Neural cell (in vitro differentiated cells): ENCODE measurements at regions not wholly inside any gene's neighbourhood (a gene's known extent, or its start where the extent isn't known, plus 50 kb on each side); places are given as distances from the start of the nearest gene placed in this dataset.

Source experiments
- H2AFZ ChIP-seq: fragments of 200-600, 300-800 bp; sonication (generic), shearing (Covaris generic); 2 replicates; pipeline ENCODE4 v1.6.0; 2014; ENCODE audit warnings: low read depth, mild to moderate bottlenecking, antibody characterized with exemption, low read length, moderate library complexity
- H3F3A ChIP-seq: fragments of 200-600 bp; shearing (Covaris generic); 2 replicates; pipeline ENCODE4 v1.6.1; 2016; ENCODE audit warnings: mild to moderate bottlenecking, moderate library complexity, mixed read lengths, antibody characterized with exemption, low read length; ENCODE audit not compliant: insufficient read depth, poor library complexity, severe bottlenecking
- H3K27ac ChIP-seq: fragments of 200-600, 300-800 bp; sonication (generic), shearing (Covaris generic); 2 replicates; pipeline ENCODE4 v1.5.1; 2014; ENCODE audit warnings: mild to moderate bottlenecking, low read length, moderate library complexity
- H3K27me3 ChIP-seq: fragments of 300-800, 200-600 bp; sonication (generic), shearing (Covaris generic); 2 replicates; pipeline ENCODE4 v1.6.0; 2014; ENCODE audit warnings: mild to moderate bottlenecking, low read depth, low read length, moderate library complexity; ENCODE audit not compliant: insufficient read depth
- H3K36me3 ChIP-seq: fragments of 300-800, 200-600 bp; sonication (generic), shearing (Covaris generic); 2 replicates; pipeline ENCODE4 v1.5.1; 2014; ENCODE audit warnings: mild to moderate bottlenecking, antibody characterized with exemption, low read length, moderate library complexity; ENCODE audit not compliant: insufficient read depth
- H3K4me2 ChIP-seq: fragments of 300-800, 200-600 bp; sonication (generic), shearing (Covaris generic); 2 replicates; pipeline ENCODE4 v1.6.0; 2014; ENCODE audit warnings: mild to moderate bottlenecking, low read length
- H3K4me3 ChIP-seq: fragments of 300-800, 200-600 bp; sonication (generic), shearing (Covaris generic); 2 replicates; pipeline ENCODE4 v1.5.1; 2014; ENCODE audit warnings: mild to moderate bottlenecking, low read length, moderate library complexity
- H3K79me2 ChIP-seq: fragments of 200-600 bp; shearing (Covaris generic); replicated peaks from 2 replicates; pipeline ENCODE4 v1.6.0; 2014; ENCODE audit warnings: mild to moderate bottlenecking, low read length, moderate library complexity; ENCODE audit not compliant: insufficient read depth
- H3K9ac ChIP-seq: fragments of 300-800, 200-600 bp; sonication (generic), shearing (Covaris generic); 2 replicates; pipeline ENCODE4 v1.6.1; 2016; ENCODE audit warnings: mild to moderate bottlenecking, low read length, mixed read lengths
- H3K9me2 ChIP-seq: fragments of 200-600 bp; shearing (Covaris generic); 2 replicates; pipeline ENCODE4 v1.6.1; 2016; ENCODE audit warnings: mild to moderate bottlenecking, low read length, mixed read lengths; ENCODE audit not compliant: insufficient read depth
- H3K9me3 ChIP-seq: fragments of 200-600, 300-800 bp; sonication (generic), shearing (Covaris generic); 2 replicates; pipeline ENCODE4 v1.6.1; 2016; ENCODE audit warnings: mild to moderate bottlenecking, mixed run types, low read length, moderate library complexity, mixed read lengths
- H4K20me1 ChIP-seq: fragments of 200-600 bp; shearing (Covaris generic); 2 replicates; pipeline ENCODE4 v1.6.1; 2016; ENCODE audit warnings: mild to moderate bottlenecking, mixed run types; ENCODE audit not compliant: insufficient read depth
- EZH2 ChIP-seq: fragments of 200-600, 300-800 bp; shearing (Covaris generic), sonication (generic); IDR thresholded peaks from 2 replicates; pipeline ENCODE4 v1.6.1; 2014; ENCODE audit warnings: antibody characterized with exemption, low read length, borderline replicate concordance, mild to moderate bottlenecking; ENCODE audit not compliant: insufficient read depth, poor library complexity, severe bottlenecking
- MXI1 ChIP-seq: fragments of 450-650 bp; conservative IDR thresholded peaks from 2 replicates; pipeline ENCODE4 v1.6.1; 2014; ENCODE audit warnings: antibody characterized with exemption, mild to moderate bottlenecking; ENCODE audit not compliant: poor library complexity, severe bottlenecking
- POLR2AphosphoS5 ChIP-seq: IDR thresholded peaks from 2 replicates; pipeline ENCODE4 v1.6.1; 2012
- RAD21 ChIP-seq: fragments of 450-650 bp; conservative IDR thresholded peaks from 2 replicates; pipeline ENCODE4 v1.6.1; 2014; ENCODE audit warnings: antibody characterized with exemption, mild to moderate bottlenecking, moderate library complexity
- SMC3 ChIP-seq: fragments of 450-650 bp; conservative IDR thresholded peaks from 2 replicates; pipeline ENCODE4 v1.6.1; 2014; ENCODE audit warnings: antibody characterized with exemption, mild to moderate bottlenecking, moderate library complexity; ENCODE audit not compliant: poor library complexity
- TAF1 ChIP-seq: IDR thresholded peaks from 2 replicates; pipeline ENCODE4 v1.6.1; 2012; ENCODE audit warnings: low read depth
- TF ChIP-seq, protein P1 (sequence below): IDR thresholded peaks from 2 replicates; pipeline ENCODE4 v1.6.1; 2012; ENCODE audit warnings: borderline replicate concordance
- TF ChIP-seq, protein P2 (sequence below): fragments of 450-650 bp; IDR thresholded peaks from 2 replicates; pipeline ENCODE4 v1.5.1; 2014; ENCODE audit warnings: antibody characterized with exemption, mild to moderate bottlenecking, moderate library complexity; ENCODE audit not compliant: poor library complexity, severe bottlenecking

DNA sequence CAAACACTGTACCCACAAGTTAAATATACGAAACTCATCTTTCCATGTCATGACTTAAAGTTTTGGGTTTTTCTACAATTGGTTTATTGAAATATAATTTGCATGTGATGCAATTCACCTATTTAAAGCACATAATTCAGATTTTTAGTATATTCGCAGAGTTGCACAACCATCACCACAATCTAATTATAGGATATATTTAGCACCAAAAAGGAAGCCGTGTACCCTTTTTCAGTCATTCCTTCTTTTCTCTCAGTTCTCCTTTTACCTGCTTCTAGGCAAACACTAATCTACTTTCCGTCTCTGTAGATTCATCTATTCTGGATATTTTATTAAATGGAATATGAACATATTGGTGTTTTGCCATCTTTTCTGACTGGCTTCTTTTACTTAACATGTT lies 1458.1 kb upstream of the TENM4 start:
- no peaks in the 10 kb centered on the region for H3K27me3 ChIP-seq

DNA sequence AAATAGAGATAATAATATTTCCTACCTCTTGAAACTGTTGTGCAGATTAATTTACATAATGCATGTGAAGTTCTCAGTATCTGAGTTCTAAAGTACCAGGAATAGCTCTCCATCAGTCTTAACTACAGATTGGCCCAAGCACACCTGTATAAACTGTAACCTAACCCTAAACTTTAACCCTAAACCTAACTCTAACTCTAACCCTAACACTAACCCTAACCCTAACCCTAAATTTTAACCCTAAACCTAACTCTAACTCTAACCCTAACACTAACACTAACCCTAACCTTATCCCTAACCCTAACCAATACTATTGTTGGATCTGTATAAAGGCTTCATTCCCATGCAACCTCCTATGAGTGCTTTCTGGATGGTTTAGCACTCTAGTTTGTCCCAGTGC lies 1445.9 kb upstream of the TENM4 start:
- H3K9me2 ChIP-seq = no peaks in the 10 kb centered on the region
- no peaks in the 10 kb centered on the region for H3F3A ChIP-seq
- TF ChIP-seq MXI1 = no peak
- TF ChIP-seq, protein P1, sequence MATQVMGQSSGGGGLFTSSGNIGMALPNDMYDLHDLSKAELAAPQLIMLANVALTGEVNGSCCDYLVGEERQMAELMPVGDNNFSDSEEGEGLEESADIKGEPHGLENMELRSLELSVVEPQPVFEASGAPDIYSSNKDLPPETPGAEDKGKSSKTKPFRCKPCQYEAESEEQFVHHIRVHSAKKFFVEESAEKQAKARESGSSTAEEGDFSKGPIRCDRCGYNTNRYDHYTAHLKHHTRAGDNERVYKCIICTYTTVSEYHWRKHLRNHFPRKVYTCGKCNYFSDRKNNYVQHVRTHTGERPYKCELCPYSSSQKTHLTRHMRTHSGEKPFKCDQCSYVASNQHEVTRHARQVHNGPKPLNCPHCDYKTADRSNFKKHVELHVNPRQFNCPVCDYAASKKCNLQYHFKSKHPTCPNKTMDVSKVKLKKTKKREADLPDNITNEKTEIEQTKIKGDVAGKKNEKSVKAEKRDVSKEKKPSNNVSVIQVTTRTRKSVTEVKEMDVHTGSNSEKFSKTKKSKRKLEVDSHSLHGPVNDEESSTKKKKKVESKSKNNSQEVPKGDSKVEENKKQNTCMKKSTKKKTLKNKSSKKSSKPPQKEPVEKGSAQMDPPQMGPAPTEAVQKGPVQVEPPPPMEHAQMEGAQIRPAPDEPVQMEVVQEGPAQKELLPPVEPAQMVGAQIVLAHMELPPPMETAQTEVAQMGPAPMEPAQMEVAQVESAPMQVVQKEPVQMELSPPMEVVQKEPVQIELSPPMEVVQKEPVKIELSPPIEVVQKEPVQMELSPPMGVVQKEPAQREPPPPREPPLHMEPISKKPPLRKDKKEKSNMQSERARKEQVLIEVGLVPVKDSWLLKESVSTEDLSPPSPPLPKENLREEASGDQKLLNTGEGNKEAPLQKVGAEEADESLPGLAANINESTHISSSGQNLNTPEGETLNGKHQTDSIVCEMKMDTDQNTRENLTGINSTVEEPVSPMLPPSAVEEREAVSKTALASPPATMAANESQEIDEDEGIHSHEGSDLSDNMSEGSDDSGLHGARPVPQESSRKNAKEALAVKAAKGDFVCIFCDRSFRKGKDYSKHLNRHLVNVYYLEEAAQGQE = no peak
- no peak for TF ChIP-seq SMC3
- no peak for TF ChIP-seq TAF1
- TF ChIP-seq, protein P2, sequence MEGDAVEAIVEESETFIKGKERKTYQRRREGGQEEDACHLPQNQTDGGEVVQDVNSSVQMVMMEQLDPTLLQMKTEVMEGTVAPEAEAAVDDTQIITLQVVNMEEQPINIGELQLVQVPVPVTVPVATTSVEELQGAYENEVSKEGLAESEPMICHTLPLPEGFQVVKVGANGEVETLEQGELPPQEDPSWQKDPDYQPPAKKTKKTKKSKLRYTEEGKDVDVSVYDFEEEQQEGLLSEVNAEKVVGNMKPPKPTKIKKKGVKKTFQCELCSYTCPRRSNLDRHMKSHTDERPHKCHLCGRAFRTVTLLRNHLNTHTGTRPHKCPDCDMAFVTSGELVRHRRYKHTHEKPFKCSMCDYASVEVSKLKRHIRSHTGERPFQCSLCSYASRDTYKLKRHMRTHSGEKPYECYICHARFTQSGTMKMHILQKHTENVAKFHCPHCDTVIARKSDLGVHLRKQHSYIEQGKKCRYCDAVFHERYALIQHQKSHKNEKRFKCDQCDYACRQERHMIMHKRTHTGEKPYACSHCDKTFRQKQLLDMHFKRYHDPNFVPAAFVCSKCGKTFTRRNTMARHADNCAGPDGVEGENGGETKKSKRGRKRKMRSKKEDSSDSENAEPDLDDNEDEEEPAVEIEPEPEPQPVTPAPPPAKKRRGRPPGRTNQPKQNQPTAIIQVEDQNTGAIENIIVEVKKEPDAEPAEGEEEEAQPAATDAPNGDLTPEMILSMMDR = no peak
- TF ChIP-seq EZH2 = no peak
- H3K4me3 ChIP-seq = no peak overlapping the region
- no peak overlapping the region for H3K9ac ChIP-seq
- no peaks in the 10 kb centered on the region for H3K79me2 ChIP-seq
- H3K36me3 ChIP-seq = no peaks in the 10 kb centered on the region
- no peak overlapping the region for H2AFZ ChIP-seq
- no peaks in the 10 kb centered on the region for H3K9me3 ChIP-seq
- H4K20me1 ChIP-seq = no peaks in the 10 kb centered on the region
- no peak overlapping the region for H3K27ac ChIP-seq
- no peak overlapping the region for H3K4me2 ChIP-seq
- H3K27me3 ChIP-seq = no peaks in the 10 kb centered on the region

More for the DNA sequence above, 1458.1 kb upstream of the TENM4 start:
- Histone ChIP-seq H3K9me2 (no peaks in the 10 kb centered on the region), H3K9me3 (no peaks in the 10 kb centered on the region), H3K79me2 (no peaks in the 10 kb centered on the region), H2AFZ (no peak overlapping the region), H4K20me1 (no peaks in the 10 kb centered on the region), H3K9ac (no peak overlapping the region), H3K4me2 (no peak overlapping the region), H3F3A (no peaks in the 10 kb centered on the region), H3K4me3 (no peak overlapping the region), H3K36me3 (no peaks in the 10 kb centered on the region), H3K27ac (no peak overlapping the region)
- TF ChIP-seq POLR2AphosphoS5 (no peak), RAD21 (no peak), MXI1 (no peak), EZH2 (no peak), TAF1 (no peak)
- TF ChIP-seq, protein P1 = no peak
- TF ChIP-seq, protein P2 = no peak
